ENCODE measurements at regions not wholly inside any gene's neighbourhood (a gene's known extent, or its start where the extent isn't known, plus 50 kb on each side); places are given as distances from the start of the nearest gene placed in this dataset.

DNA sequence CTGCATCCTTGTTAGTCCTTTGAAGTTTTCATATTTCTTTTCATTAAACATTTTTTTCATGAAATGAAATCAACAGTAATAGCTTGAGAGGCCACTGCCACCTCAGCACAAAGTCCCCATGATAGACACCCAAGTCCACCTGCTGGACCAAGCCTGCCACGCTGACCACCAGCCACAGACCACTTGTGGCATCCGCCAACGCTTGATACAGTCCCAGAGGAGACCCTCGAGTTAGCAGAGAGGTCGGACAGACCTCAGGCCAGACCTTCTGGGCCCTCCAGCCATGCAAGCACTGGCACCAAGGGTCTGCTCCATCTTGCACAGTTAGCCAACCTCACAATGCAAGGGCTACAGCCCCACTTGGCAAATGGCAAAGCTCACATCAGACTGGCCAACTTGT is 91.8 kb upstream of the RTL6 start:
- ChIA-PET POLR2A (no interaction called here), CTCF (interaction anchor here (0.7 kb wide), 1 partner anchor 66 kb away, joined by 3 read pairs; no protein-coding TSS in a partner anchor)
- peaks cover 19% of the 10 kb centered on the region for H3K9me3 ChIP-seq (ENCODE audit: control insufficient read depth, insufficient read depth, low read length)
- no peak overlapping the region for H3K27ac ChIP-seq (ENCODE audit: low read depth, low read length)
- no peak overlapping the region for H3K4me3 ChIP-seq (ENCODE audit: low read depth, low read length)
- TF ChIP-seq, protein P1, sequence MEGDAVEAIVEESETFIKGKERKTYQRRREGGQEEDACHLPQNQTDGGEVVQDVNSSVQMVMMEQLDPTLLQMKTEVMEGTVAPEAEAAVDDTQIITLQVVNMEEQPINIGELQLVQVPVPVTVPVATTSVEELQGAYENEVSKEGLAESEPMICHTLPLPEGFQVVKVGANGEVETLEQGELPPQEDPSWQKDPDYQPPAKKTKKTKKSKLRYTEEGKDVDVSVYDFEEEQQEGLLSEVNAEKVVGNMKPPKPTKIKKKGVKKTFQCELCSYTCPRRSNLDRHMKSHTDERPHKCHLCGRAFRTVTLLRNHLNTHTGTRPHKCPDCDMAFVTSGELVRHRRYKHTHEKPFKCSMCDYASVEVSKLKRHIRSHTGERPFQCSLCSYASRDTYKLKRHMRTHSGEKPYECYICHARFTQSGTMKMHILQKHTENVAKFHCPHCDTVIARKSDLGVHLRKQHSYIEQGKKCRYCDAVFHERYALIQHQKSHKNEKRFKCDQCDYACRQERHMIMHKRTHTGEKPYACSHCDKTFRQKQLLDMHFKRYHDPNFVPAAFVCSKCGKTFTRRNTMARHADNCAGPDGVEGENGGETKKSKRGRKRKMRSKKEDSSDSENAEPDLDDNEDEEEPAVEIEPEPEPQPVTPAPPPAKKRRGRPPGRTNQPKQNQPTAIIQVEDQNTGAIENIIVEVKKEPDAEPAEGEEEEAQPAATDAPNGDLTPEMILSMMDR (IDR thresholded peaks at IDR 0.05; ENCODE audit: low read depth, low read length): no peak
- peaks cover 30% of the 10 kb centered on the region for H3K27me3 ChIP-seq (ENCODE audit: control insufficient read depth, insufficient read depth, low read length)
- DNase-seq (ENCODE audit: low read depth, low spot score): no peak

DNA sequence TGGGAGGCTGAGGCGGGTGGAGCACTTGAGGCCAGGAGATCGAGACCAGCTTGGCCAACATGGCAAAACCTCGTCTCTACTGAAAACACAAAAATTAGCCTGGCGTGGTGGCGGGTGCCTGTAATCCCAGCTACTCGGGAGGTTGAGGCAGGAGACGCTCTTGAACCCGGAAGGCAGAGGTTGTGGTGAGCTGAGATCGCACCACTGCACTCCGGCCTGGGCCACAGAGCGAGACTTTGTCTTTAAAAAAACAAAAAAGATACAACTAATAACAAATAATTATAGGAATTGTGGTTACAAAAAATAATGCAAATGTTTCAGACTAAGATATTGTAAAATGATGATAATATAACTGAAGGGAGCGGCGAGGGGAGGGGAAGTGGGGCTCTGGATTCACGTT is 90.3 kb upstream of the RTL6 start:
- CTCF ChIA-PET: no interaction called here
- Histone ChIP-seq H3K27me3 (ENCODE audit: control insufficient read depth, insufficient read depth, low read length) (peaks cover 30% of the 10 kb centered on the region), H3K4me3 (ENCODE audit: low read depth, low read length) (no peak overlapping the region), H3K27ac (ENCODE audit: low read depth, low read length) (no peak overlapping the region), H3K9me3 (ENCODE audit: control insufficient read depth, insufficient read depth, low read length) (peaks cover 19% of the 10 kb centered on the region)
- TF ChIP-seq, protein P1 (IDR thresholded peaks at IDR 0.05; ENCODE audit: low read depth, low read length): no peak
- POLR2A ChIA-PET: no interaction called here
- no peak for DNase-seq (ENCODE audit: low read depth, low spot score)

DNA sequence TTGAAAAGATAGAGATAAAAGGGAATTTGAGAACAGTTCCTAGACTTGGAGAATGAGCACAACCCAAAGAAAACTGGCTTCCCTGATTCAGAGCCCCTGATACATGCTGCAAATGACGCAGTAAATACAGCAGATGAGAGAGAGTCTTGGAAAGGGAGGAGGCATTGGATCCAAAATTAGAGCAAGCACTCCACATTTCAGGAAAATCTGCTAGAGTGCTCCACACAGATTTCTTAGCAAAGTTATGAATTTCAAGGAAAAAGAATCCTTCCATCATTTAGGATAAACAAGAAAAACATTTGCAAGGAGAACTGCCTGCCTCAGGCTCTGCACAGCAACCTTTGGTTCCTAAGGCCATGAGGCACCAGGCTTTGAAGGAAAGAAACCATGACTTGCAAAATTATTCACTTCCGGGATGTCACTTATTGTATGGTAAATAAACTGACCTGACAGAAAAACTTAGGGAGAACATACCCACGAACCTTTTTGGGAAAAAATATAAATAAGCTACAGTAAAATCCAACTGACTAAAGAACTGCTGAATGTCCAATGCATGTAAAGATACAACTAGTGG is 89.8 kb upstream of the RTL6 start:
- ChIA-PET POLR2A (no interaction called here), CTCF (no interaction called here)
- TF ChIP-seq, protein P1 (IDR thresholded peaks at IDR 0.05; ENCODE audit: low read depth, low read length): no peak
- H3K27me3 ChIP-seq (ENCODE audit: control insufficient read depth, insufficient read depth, low read length): peaks cover 29% of the 10 kb centered on the region
- peaks cover 19% of the 10 kb centered on the region for H3K9me3 ChIP-seq (ENCODE audit: control insufficient read depth, insufficient read depth, low read length)
- DNase-seq (ENCODE audit: low read depth, low spot score): no peak
- no peak overlapping the region for H3K4me3 ChIP-seq (ENCODE audit: low read depth, low read length)
- no peak overlapping the region for H3K27ac ChIP-seq (ENCODE audit: low read depth, low read length)

DNA sequence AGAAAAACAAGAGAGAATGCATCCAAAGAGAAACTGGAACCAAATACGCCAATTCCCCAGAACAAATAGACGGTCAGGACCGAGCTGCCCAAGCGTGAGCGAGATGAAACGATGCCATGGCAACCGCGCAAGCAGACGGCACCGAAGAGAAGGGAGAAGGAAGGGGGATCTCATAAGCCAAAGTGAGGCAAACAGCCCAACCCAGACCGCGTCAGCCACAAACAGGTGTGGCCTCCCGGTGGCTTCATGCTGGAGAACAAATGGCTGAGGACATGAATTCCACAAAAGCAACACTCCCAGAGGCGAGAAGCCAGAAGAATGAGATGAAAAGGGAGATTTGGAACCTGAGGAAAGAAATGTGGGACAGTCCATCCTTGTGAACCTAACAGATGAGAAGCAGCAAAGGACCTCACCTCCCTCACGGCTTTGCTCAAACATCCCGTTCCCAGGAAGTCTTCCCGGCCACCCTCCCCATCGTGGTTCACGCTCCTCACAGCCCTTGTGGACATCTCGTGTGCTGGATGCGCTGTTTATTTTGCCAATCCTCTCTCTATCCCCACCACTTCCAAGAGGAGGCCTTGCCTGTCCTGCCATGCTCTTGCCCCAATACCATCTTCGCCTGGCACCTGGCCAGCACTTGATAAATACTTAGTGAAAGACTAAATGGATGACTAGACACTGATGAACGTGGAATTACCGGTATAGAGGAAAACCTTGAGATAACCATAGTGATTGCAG is 89.1 kb upstream of the RTL6 start:
- CTCF ChIA-PET: no interaction called here
- H3K4me3 ChIP-seq (ENCODE audit: low read depth, low read length): peak overlapping the region; percentile 29
- peaks cover 28% of the 10 kb centered on the region for H3K27me3 ChIP-seq (ENCODE audit: control insufficient read depth, insufficient read depth, low read length)
- TF ChIP-seq, protein P1 (IDR thresholded peaks at IDR 0.05; ENCODE audit: low read depth, low read length): no peak
- H3K9me3 ChIP-seq (ENCODE audit: control insufficient read depth, insufficient read depth, low read length): peaks cover 19% of the 10 kb centered on the region
- DNase-seq (ENCODE audit: low read depth, low spot score): no peak
- no peak overlapping the region for H3K27ac ChIP-seq (ENCODE audit: low read depth, low read length)
- POLR2A ChIA-PET: no interaction called here

DNA sequence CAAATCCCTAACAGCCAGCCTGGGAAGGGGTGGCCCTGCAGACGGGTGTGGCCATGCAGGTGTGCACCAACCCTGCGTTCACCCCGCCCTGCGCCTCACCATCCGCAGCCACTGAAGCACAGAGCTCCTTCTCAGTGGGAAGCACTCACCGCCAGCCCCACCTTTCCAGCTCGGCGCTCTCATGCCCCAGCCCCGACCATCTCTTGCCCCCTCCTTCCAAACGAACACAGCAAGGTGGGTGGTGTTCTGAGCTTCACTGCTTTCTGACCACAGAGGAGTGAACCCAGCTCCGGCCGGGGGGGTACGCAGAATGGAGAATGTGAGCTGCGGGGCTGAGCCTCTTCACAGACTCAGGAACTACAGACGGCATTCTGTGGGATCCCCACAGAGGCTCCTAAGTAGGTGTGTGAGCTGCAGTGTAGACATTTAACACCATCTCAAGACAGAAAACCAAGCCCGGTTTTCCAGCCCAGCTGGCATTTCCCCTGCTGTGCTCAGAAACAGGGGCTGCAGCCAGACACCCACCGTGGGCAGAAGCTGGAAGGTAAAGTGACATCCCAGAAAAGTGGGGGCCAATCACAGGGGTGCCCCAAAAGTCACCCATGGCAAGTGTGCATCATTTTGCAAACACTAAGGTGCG is 88.4 kb upstream of the RTL6 start:
- CTCF ChIA-PET: interaction anchor here (0.5 kb wide), 1 partner anchor 14 kb away, joined by 4 read pairs; no protein-coding TSS in a partner anchor
- Histone ChIP-seq H3K27ac (ENCODE audit: low read depth, low read length) (no peak overlapping the region), H3K9me3 (ENCODE audit: control insufficient read depth, insufficient read depth, low read length) (peaks cover 15% of the 10 kb centered on the region), H3K27me3 (ENCODE audit: control insufficient read depth, insufficient read depth, low read length) (peaks cover 26% of the 10 kb centered on the region), H3K4me3 (ENCODE audit: low read depth, low read length) (peak overlapping the region; percentile 29)
- no peak for DNase-seq (ENCODE audit: low read depth, low spot score)
- TF ChIP-seq, protein P1 (IDR thresholded peaks at IDR 0.05; ENCODE audit: low read depth, low read length): no peak
- POLR2A ChIA-PET: no interaction called here

All from AG04450 (cell line).